ENCODE measurements at regions not wholly inside any gene's neighbourhood (a gene's known extent, or its start where the extent isn't known, plus 50 kb on each side); places are given as distances from the start of the nearest gene placed in this dataset.
A peak's percentile ranks its signal among the peaks of the same experiment; 100 is the strongest.
"Not testable (repeated sequence)": the region's sequence is repeated elsewhere in the genome, so short reads cannot be mapped to it uniquely, and the experiment has no call there.

DNA sequence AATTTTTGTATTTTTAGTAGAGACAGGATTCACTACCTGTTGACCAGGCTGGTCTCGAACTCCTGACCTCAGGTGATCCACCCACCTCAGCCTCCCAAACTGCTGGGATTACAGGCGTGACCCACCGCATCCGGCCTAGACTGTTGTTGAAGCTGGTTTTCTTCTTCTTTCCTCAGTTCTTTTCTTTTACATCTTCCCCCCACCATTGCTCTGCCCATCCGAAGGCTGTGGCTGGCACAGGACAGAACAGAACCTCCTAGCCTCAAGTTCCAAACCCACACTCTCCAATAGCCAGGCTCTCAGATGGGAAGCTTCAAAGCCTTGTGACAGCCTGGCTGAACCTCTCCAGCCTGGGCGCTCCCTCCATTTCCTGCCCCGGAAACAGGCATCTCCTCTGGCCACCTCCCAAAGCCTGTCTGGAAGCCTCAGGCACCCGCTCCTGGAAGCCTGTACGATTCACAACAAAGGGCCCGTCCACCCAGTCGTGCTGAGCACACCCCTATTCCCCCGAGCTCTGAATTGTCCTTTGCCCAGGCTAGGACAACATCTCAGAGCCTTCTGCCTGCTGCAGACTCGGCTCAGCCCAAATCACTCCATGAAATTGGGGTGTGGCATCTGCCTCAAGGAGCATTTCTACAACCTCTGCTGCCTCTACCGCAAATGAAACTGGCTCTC lies 138.1 kb upstream of the C1QTNF3 start:
- H3K27me3 ChIP-seq, H3K9me3 ChIP-seq, H3K27ac ChIP-seq, H3K4me1 ChIP-seq, H3K4me3 ChIP-seq: not testable (repeated sequence)
- peaks cover 17% of the 10 kb centered on the region for H3K36me3 ChIP-seq
- WGBS = 87% methylated on average over 12 of the region's 14 CpGs
- DNase-seq (ENCODE audit: low spot score in 2 of 2) = peak; percentile 73 to 79

- not testable (repeated sequence) for H3K9me3 ChIP-seq; H3K27me3 ChIP-seq; DNase-seq (ENCODE audit: low spot score in 2 of 2); H3K27ac ChIP-seq; H3K4me1 ChIP-seq; H3K4me3 ChIP-seq
- 94% methylated on average over 6 of the region's 6 CpGs for WGBS
- H3K36me3 ChIP-seq = peaks cover 15% of the 10 kb centered on the region
These were observed 142.0 kb upstream of the C1QTNF3 start for GRCh38 chr5:34185005-34185404.

GRCh38 chr5:34185572-34185971 lies 142.6 kb upstream of the C1QTNF3 start:
- H3K36me3 ChIP-seq = peaks cover 16% of the 10 kb centered on the region
- H3K4me1 ChIP-seq; H3K4me3 ChIP-seq; DNase-seq (ENCODE audit: low spot score in 2 of 2); H3K9me3 ChIP-seq; H3K27ac ChIP-seq; H3K27me3 ChIP-seq: not testable (repeated sequence)
- WGBS = 93% methylated on average over 2 of the region's 2 CpGs

DNA sequence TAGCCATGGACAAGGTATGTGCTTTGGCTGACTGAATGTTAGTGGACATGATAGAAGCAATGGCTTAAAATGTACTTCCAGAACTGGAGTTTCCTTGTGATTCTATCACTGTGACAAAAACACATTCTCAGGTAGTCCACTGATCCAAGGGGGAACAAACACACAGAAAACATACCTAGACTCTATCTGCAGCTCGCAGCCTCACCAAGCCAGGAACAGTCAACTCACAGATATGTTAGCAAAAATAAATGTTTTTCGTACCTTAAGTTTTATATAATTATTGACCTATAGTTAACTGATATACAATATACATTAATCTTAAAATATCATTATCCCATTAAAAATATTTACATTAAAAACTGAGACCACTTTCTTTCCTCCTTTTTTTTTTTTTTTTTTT lies 143.1 kb upstream of the C1QTNF3 start:
- H3K9me3 ChIP-seq, H3K27ac ChIP-seq, H3K27me3 ChIP-seq, H3K4me1 ChIP-seq, H3K4me3 ChIP-seq: not testable (repeated sequence)
- 98% methylated on average over 2 of the region's 2 CpGs for WGBS
- H3K36me3 ChIP-seq = peaks cover 17% of the 10 kb centered on the region
- DNase-seq (ENCODE audit: low spot score in 2 of 2) = peak in 1 of 2 donors; percentile 77

DNA sequence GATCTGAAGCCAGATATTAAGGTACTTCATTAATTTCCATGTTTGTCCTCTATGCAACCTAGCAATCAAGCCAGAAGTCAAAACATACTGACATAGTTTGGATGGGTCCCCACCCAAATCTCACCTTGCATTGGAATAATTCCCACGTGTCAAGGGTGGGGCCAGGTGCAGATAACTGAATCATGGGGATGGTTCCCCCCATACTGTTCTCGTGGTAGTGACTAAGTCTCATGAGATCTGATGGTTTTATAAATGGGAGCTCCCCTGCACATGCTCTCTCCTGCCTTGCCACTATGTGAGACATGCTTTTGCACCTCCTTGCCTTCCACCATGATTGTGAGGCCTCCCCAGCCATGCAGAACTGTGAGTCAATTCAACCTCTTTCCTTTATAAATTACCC lies 143.9 kb upstream of the C1QTNF3 start:
- H3K27me3 ChIP-seq, H3K27ac ChIP-seq, H3K4me3 ChIP-seq, H3K4me1 ChIP-seq, H3K9me3 ChIP-seq: not testable (repeated sequence)
- H3K36me3 ChIP-seq = peaks cover 20% of the 10 kb centered on the region
- 80% methylated on average over 2 of the region's 2 CpGs for WGBS
- peak in 1 of 2 donors; percentile 70 for DNase-seq (ENCODE audit: low spot score in 2 of 2)

DNA sequence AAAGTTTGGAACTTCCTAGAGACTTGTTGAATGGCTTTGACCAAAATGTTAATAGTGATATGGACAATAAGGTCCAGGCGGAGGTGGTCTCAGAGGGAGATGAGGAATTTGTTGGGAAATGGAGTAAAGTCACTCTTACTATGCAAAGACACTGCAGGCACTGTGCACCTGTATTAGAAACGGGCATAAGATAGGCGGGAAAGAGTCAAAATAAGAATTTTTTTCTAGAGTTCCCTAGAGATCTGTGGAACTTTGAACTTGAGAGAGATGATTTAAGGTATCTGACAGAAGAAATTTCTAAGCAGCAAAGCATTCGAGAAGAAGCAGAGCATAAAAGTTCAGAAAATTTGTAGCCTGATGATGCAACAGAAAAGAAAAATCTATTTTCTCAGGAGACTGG lies 144.4 kb upstream of the C1QTNF3 start:
- not testable (repeated sequence) for DNase-seq (ENCODE audit: low spot score in 2 of 2); H3K27ac ChIP-seq
- whole genome bisulfite sequencing = 91% methylated on average over 4 of the region's 4 CpGs

GRCh38 chr5:34188001-34188822 lies 145.2 kb upstream of the C1QTNF3 start:
- H3K27ac ChIP-seq, H3K4me3 ChIP-seq, H3K9me3 ChIP-seq, H3K27me3 ChIP-seq, H3K4me1 ChIP-seq: not testable (repeated sequence)
- DNase-seq (ENCODE audit: low spot score in 2 of 2) = peak; percentile 77 to 85
- TF ChIP-seq, protein P1, sequence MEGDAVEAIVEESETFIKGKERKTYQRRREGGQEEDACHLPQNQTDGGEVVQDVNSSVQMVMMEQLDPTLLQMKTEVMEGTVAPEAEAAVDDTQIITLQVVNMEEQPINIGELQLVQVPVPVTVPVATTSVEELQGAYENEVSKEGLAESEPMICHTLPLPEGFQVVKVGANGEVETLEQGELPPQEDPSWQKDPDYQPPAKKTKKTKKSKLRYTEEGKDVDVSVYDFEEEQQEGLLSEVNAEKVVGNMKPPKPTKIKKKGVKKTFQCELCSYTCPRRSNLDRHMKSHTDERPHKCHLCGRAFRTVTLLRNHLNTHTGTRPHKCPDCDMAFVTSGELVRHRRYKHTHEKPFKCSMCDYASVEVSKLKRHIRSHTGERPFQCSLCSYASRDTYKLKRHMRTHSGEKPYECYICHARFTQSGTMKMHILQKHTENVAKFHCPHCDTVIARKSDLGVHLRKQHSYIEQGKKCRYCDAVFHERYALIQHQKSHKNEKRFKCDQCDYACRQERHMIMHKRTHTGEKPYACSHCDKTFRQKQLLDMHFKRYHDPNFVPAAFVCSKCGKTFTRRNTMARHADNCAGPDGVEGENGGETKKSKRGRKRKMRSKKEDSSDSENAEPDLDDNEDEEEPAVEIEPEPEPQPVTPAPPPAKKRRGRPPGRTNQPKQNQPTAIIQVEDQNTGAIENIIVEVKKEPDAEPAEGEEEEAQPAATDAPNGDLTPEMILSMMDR (IDR thresholded peaks at IDR 0.05) = peak in 1 of 2 donors; percentile 48
- WGBS = 94% methylated on average over 8 of the region's 11 CpGs
- H3K36me3 ChIP-seq = peaks cover 23% of the 10 kb centered on the region

More for the DNA sequence above, 144.4 kb upstream of the C1QTNF3 start:
- not testable (repeated sequence) for H3K4me3 ChIP-seq, H3K4me1 ChIP-seq, H3K9me3 ChIP-seq, H3K27me3 ChIP-seq
- peaks cover 18% of the 10 kb centered on the region for H3K36me3 ChIP-seq

DNA sequence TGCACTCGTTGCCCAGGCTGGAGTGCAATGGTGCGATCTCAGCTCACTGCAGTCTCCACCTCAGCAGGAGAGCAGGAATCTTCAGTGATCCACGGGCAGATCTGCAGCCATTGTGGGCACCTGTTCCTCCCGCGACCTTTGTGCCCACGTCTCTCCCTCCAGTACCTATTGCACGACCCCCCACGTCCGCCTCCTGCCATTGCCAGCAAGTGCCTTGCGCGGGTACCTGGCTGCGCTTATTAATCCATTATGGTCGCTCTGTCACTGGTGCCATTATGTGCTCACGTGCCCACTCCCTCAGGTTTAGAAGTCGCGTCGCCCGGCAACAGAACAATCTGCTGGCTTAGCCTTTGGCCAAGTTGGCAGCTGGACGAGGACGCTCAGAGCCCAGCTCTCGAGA lies 146.2 kb upstream of the C1QTNF3 start:
- H3K27ac ChIP-seq, H3K4me1 ChIP-seq, H3K9me3 ChIP-seq, H3K4me3 ChIP-seq, H3K27me3 ChIP-seq: not testable (repeated sequence)
- 96% methylated on average over 18 of the region's 21 CpGs for WGBS
- H3K36me3 ChIP-seq = peaks cover 21% of the 10 kb centered on the region
- peak; percentile 79 to 83 for DNase-seq (ENCODE audit: low spot score in 2 of 2)

DNA sequence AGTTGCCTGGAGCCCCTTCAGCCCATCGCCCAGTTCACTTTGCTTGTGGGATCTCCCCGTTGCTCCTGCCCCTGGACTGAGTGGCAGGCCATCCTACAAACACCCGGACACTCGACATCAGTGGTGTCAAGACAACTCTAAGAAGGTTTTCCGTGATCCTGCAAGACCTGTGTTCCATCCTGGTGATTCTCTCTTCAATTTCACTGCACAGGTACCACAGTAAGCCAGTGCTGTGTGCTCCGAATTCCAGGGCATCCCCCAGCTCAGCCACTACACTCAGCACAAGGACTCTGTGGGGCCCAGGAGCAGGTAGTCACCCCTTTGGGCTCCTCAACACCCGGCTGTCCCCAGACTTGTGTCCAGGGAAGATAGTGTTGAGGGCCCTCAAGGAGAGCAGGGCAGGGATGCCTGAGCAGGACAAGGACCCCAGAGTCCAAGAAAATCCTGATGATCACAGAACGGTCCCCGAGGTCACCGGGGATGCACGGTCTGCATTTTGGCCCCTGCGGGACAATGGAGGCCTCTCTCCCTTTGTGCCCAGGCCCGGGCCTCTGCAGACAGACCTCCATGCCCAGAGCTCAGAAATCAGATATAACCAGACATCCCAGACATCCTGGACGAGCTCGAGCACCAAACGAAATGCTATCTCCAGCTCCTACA lies 146.9 kb upstream of the C1QTNF3 start:
- peak; percentile 80 to 84 for DNase-seq (ENCODE audit: low spot score in 2 of 2)
- not testable (repeated sequence) for H3K9me3 ChIP-seq, H3K4me1 ChIP-seq, H3K27me3 ChIP-seq, H3K4me3 ChIP-seq, H3K27ac ChIP-seq
- WGBS = 97% methylated on average over 16 of the region's 16 CpGs
- peaks cover 21% of the 10 kb centered on the region for H3K36me3 ChIP-seq

DNA sequence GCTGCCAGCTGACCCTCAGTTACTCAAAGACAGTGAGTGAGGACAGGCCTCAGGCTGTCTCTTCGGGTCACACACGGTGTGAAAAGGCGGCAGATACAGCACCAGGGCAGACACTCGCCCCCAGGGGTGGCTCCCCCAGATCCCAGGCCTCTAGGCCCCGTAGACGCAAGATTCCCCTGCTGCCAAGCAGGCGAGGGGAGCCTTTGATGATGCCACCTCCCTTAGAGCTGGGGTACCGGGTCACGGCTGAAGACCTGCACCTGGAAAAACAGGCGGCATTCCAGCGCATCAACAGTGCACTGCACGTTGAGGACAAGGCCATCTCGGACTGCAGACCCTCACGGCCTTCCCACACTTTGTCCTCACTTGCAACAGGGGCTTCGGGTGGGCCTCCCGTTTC lies 147.5 kb upstream of the C1QTNF3 start:
- H3K27ac ChIP-seq, H3K27me3 ChIP-seq, H3K9me3 ChIP-seq, H3K4me1 ChIP-seq, H3K4me3 ChIP-seq: not testable (repeated sequence)
- peaks cover 21% of the 10 kb centered on the region for H3K36me3 ChIP-seq
- peak; percentile 85 to 86 for DNase-seq (ENCODE audit: low spot score in 2 of 2)
- WGBS = 94% methylated on average over 16 of the region's 16 CpGs

Measured in suprapubic skin (tissue), 4 donors.